RWPE1 (cell line): ENCODE measurements at regions not wholly inside any gene's neighbourhood (a gene's known extent, or its start where the extent isn't known, plus 50 kb on each side); places are given as distances from the start of the nearest gene placed in this dataset.

Experiments used
- CTCF ChIA-PET: fragments of 350-600 bp; sonication (Branson Sonifier 250); formaldehyde crosslinking; extraction: SDS; loops from one replicate; lab custom pipeline; 2021; lab: Yijun Ruan, JAX
- POLR2A ChIA-PET: fragments of 400-600 bp; formaldehyde crosslinking; extraction: SDS; loops from one replicate; lab custom pipeline; 2020; ENCODE audit warnings: antibody characterized with exemption; ENCODE audit not compliant: low non-redundant PET; lab: Yijun Ruan, JAX
- DNase-seq: peaks from one replicate; pipeline ENCODE4 v3.0.0; 2012; ENCODE audit warnings: low spot score
- H3K27ac ChIP-seq: fragments of 450-650 bp; 2 replicates; pipeline ENCODE4 v1.5.1; 2017
- CTCF ChIP-seq: fragments of 450-650 bp; conservative IDR thresholded peaks from 2 replicates; pipeline ENCODE4 v1.5.1; 2017; ENCODE audit warnings: low read depth, mild to moderate bottlenecking

- CTCF ChIA-PET: no interaction called here
- TF ChIP-seq CTCF: no peak
Observed at GRCh38 chr13:106314417-106314816, 221.0 kb downstream of the EFNB2 start.

GRCh38 chr13:106311004-106311403, 224.5 kb downstream of the EFNB2 start:
- ChIA-PET POLR2A (no interaction called here), CTCF (no interaction called here)
- DNase-seq: no peak
- no peak overlapping the region for H3K27ac ChIP-seq
- TF ChIP-seq CTCF: no peak

More at GRCh38 chr13:106314417-106314816, 221.0 kb downstream of the EFNB2 start:
- H3K27ac ChIP-seq: no peak overlapping the region
- DNase-seq: no peak
- POLR2A ChIA-PET: no interaction called here

- H3K27ac ChIP-seq: no peak overlapping the region
- CTCF ChIA-PET: no interaction called here
- no peak for TF ChIP-seq CTCF
- no peak for DNase-seq
- POLR2A ChIA-PET: no interaction called here
Observed at GRCh38 chr13:106310291-106310865, 225.1 kb downstream of the EFNB2 start.

GRCh38 chr13:106306748-106307277, 228.6 kb downstream of the EFNB2 start:
- DNase-seq: no peak
- no peak for TF ChIP-seq CTCF
- ChIA-PET POLR2A (no interaction called here), CTCF (interaction anchor here (0.7 kb wide), 1 partner anchor 12 kb away, joined by 3 read pairs; no protein-coding TSS in a partner anchor)
- no peak overlapping the region for H3K27ac ChIP-seq

- ChIA-PET CTCF (interaction anchor here (0.6 kb wide), 1 partner anchor 11 kb away, joined by 3 read pairs; no protein-coding TSS in a partner anchor), POLR2A (no interaction called here)
- no peak overlapping the region for H3K27ac ChIP-seq
- DNase-seq: no peak
- no peak for TF ChIP-seq CTCF
Observed at GRCh38 chr13:106302843-106303242, 232.6 kb downstream of the EFNB2 start.

- DNase-seq: no peak
- POLR2A ChIA-PET: no interaction called here
- H3K27ac ChIP-seq: no peak overlapping the region
- CTCF ChIA-PET: interaction anchor here (0.6 kb wide), 1 partner anchor 10 kb away, joined by 3 read pairs; no protein-coding TSS in a partner anchor
- no peak for TF ChIP-seq CTCF
Observed at GRCh38 chr13:106302011-106302410, 233.5 kb downstream of the EFNB2 start.
